GM21717 (cell line): ENCODE measurements at regions not wholly inside any gene's neighbourhood (a gene's known extent, or its start where the extent isn't known, plus 50 kb on each side); places are given as distances from the start of the nearest gene placed in this dataset.

Source experiments
- ATAC-seq: cut with Tn5 transposase; IDR thresholded peaks from one replicate; pipeline ENCODE4 v1.9.1; 2021; ENCODE audit warnings: mild to moderate bottlenecking, moderate library complexity; ENCODE audit not compliant: unreplicated experiment

DNA sequence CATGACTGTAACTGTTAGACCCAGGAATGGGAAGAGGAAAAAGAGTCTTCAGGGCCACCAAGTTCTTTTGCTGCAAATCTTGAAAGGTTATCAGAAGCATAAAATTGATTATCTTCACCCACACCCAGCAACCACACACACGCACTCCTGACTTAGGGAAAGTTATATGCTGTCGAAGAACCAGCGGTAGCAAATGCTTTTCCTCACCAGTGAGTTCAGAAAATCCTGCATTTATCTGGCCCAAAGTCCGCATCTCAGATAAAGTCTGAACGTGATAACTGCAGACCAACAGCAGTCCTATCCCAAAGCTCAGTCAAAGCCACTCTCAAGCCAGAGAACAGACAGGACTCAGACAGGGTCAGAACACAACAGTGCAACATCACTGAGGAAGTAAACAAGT is 115.6 kb downstream of the IRS2 start:
- ATAC-seq, result no peak

DNA sequence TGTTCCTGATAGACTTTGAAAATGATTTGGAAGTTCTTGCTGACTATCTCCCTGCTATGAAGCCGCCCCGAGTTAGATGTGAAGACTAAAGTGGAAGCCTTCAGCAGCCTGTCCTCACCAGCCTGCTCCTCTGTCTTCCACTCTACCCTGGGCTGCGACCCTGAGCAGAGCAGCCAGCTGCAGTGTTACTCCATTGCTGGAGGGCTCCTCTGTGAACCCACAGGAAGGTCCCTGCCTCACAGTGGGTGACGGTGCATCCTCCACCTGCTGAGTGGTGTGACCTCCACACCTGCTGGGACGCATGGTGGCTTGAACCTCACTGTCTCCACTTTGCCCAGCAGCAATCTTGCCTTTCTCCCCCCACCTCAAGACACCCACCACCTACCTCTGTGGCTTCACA is 116.4 kb downstream of the IRS2 start:
- ATAC-seq, result no peak

DNA sequence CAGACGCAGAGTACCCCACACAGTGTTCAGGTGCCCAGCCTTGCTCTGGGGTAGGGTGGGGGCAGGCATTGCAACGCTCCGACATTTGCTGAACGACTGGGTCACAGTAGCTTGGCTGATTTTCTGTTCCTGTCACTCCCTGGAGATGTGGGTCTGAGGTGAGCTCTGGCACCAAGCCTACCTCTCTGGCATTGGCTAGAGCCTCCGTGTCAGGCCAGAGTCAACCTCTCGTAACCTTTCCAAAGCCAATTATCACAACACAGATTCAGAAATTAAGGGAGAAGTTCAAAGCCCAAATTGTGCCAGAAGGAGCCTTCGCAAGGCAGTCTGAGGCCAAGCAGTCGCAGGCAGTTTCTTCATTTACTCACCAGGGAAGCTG is 117.2 kb downstream of the IRS2 start:
- no peak for ATAC-seq

DNA sequence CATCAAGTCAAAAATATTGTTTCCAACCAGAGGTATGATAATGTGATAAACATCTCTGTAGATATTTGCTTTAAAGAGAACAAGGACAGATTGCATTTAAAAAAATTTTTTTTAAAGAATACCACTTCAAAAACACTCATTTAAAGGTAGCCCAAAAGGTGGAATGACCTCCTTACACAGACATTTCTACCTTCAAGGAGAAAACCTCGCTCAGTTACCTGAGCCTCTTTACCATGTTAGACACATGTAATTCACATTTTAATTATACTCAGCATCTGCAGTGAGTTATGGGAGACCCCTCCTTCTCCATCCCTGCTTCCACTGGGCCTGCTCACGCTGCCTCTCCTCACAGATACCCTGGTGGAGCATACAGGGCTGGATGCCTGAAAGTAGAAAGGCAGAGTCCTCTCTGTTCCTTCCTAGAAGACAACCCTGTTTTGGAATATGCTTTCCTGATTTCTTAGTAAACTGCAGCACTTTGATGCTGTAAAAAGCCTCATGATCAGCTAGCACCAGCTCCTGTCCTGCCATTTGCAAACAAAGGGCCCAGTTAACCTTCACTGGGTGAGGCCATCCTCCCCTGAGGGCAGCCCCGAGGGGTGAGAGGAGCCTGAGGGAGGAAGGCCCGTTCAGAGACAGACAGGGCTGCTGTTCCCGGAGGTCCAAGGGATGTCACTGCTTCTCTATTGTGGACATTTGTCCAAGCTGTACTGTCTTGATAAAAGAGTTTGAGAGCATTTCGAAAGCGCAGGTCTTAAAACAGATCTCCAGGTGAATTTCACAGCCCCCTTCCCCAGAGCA is 117.8 kb downstream of the IRS2 start:
- ATAC-seq, result no peak

DNA sequence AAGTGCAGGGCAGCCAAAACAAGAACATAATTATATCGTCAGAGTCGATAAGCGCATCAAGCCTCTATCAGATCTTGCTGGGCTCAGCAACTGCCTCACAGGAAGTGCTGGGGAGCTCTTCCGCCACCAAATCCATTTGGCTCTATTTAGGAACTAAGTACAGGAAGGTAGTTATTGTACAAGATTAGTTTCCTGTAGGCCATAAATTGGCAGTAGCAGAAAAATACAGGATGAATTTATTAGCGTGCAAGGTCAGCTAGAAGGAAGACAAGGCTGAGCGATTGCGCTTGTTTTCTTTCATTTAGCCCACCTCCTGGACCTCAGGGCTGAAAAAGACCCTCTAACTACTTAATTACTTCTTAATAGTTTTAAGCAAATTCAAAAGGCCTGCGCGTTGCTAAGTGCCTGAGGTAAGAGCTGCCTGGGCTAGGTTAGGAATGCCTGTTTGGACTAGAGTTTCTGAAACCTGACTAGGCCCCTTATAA is 118.5 kb downstream of the IRS2 start:
- ATAC-seq, result no peak

DNA sequence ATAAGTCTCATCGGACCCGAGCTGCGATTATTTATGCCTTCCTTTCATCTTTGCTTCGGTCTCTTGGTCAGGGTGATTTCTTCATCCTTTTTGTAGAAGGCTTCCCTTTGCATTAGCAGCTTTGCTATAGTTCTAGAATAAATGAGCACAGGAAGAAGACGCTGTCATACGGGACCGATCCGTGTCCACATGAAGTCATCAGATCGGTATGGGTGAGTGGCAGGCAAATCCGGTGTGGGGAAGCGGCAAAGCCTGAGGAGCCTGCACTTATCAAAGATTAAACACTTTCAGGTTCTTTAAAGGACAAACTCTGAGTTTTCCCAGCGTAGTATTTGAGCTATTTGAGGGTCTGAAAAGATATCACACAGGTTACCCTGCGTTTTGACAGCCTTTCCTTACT is 119.3 kb downstream of the IRS2 start:
- ATAC-seq, result no peak

DNA sequence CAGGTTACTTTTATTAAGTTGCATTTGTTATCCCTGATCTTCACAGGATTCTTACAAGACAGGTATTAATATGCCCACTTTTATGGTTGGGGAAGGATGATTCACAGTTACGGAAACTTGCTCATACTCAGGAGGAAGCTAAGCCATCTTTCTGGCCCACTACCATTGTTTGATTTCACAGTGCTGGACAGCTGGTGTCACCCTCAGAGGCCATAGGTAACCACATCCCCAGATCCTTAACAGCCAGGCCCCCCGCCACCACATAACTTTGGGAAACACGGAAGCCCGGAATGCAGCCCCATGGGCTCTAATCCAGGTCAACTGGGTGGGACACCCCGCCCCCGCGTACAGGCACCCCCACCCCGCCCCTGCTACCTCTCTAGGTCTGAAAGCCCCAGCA is 119.7 kb downstream of the IRS2 start:
- ATAC-seq, result no peak

DNA sequence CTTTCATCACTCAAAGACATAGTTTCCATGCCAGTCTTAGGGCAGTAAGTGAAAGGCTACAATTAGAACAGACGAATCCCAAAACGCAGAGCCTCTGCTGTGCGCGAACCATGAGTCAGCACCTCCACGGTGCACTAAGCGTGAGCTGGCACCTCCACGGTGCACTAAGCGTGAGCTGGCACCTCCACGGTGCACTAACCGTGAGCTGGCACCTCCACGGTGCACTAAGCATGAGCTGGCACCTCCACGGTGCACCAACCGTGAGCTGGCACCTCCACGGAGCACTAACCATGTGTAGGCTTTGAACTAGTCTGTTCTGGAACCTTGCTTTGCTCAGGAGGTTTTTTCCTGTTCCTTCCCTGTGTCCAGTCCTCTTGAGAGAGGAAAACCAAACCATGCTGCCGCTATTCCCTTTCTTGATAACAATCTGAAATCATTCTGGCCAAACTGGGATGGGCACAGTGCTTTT is 120.6 kb downstream of the IRS2 start:
- ATAC-seq, result no peak

DNA sequence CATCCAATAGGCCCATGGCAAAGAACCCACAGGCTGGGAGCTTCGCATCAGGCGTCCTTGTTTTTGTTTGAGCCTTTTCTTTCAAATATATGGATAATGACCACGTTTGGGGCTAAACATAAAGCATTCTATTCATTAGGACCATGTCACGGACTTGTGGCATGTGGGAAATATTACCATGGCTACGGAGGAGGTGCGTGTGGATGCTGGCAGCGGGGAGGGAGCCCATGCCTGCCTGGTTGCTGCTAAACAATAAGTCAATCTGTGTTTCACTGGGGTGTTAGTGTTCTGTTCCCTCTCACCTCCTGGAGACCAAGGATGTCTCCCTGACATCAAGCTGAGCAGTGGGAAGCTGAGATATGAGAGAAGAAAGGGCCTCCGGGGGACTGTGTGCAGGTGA is 121.1 kb downstream of the IRS2 start:
- no peak for ATAC-seq

DNA sequence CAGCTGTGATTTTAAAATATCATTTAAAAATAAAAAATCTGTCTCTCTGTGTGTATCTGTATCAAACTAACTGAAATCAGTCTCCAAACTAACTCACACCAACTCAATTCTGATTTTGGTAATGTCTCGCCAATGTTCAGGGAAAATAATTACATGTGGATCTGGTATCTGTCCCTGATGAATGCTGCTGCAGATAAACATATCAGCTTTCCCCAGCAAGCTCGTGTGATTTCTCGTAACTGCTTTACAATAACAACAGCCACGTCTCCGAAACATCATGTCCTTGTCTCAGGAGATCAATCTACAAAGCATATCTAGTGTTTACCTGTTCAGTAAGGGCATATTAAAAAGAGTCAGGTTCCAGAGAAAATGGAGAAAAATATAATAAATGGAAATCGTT is 129.0 kb downstream of the IRS2 start:
- ATAC-seq, result no peak

DNA sequence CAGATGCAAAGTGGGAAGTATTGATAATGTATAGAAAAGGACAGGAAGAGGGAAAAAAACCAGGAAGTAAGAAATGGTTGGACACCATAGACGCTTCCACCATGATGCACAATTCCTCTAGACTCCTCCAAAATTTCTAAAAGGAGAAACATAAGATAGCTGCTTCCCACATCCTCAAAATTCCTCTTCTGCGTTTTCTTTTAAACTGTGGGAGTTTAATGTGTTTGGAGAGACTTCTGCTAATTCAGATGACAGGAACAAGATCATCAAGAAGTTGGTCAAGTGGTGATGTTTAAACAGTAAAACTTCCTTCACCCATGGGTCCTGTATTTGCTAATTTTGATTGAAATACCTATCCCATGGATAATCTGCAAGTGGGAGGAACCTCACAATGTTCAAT is 130.2 kb downstream of the IRS2 start:
- no peak for ATAC-seq

DNA sequence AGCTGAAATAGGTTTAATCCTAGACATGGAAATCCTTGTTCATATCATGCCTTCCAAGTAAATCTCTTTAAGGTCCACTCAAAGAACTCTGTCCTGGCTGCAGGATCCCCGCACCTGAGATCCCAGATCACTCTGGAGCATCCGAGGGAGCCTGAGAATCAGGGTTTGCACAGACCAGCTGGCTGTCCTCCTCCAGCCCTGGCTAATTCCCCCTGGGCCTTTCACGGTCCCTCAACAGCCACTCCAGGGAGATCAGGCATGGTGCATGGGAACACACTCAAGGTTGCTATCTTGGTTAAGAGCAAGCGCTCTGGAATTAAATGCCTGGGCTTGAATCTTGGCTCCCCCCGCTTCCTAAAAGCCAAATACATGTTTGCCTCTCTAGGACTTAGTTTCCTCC is 130.8 kb downstream of the IRS2 start:
- ATAC-seq, result no peak

DNA sequence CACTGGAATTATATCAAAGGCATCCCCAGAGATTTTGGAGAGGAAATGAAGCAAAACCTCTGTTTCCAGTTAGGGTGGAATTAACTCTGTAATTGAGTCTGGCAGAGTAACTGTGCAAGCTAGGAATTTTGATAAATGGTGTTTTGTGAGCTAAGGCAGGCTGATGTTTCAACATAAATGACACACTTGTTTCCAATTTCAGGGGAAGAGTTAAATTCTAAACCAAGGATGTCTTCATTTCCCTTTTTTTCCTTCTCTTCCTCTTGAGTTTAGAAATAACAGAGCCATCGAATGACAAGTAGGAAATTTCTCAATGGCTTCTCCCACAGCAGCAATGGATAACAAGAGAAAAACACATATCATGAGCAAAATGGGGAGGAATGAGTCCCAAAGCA is 131.2 kb downstream of the IRS2 start:
- ATAC-seq, result no peak

DNA sequence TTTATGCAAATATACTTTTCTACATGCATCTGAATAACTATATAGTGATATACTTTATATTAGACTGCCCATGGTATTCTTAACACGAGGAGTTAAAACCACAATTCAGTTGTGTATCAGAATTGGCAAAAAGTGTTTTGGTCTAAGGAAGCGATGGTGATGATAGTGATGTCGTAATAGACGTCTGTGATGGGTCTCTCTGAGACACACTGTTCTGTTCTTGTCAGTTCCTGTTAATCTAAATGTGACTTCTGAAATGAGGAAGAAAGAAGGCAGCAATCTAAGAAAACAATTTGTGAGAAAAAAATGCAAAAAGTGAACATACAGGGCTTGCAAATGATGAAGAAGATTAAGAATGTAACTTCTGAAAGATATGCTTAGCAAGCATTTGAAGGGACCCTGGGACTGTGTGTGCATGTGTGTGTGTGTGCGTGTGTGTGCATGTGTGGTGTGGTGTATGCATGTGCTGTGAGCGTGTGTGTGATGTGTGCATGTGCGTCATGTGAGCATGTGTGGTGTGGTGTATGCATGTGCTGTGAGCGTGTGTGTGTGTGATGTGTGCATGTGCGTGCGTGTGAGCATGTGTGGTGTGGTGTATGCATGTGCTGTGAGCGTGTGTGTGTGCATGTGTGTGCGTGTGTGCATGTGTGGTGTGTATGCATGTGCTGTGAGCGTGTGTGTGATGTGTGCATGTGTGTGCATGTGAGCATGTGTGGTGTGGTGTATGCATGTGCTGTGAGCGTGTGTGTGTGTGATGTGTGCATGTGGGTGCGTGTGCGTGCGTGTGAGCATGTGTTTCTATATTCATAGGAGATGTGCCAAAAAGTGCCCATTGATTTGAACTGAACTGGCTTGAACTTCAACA is 131.8 kb downstream of the IRS2 start:
- ATAC-seq, result no peak

DNA sequence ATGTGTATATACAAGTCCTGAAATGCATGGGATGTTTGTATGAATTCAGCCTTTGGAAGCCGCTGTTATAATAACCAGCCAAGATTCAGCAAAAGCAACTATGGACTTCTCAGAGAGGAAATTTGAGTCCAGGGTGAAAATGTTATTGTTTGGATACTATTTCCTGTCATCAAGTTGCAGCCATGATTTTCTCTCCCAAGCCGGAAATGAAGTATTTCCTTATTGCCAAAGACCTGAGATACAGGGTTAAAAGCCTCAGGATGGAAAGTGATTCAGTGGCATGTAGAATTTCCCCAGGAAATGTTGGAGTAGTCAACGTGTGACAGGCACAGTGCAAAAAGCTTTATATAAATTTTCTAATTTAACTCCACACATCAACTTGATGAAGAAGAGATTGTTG is 133.9 kb downstream of the IRS2 start:
- no peak for ATAC-seq

DNA sequence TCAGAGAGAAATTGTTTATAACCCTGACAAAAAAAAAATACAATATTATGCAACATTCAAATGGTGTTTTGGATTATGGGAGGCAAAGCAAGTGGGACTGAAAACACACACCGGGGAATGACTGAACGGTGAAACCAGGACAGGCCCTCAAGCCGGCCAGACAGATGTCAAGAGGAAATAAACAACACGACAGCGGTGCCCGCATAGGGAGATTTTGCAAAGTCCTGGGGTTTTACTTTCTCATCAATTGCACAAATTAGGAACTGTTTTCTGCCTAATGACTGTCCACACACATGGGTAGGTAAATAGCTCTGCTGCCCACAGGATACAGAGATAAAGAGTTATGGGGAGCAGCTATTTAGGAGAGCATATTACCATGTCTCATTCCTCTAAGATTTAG is 134.5 kb downstream of the IRS2 start:
- no peak for ATAC-seq

DNA sequence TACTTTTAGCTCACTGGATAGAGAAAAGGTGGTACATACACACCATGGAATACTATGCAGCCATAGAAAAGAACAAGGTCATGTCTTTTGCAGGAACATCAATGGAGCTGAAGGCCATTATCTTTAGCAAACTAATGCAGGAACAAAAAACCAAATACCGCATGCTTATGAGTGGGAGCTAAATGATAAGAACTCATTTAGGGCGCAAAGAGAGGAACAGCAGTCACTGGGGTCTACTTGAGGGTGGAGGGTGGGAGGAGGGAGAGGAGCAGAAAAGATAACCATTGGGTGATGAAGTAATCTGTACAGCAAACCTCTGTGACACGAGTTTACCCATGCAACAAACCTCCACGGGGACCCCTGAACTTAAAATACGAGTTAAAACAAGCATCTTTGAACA is 135.1 kb downstream of the IRS2 start:
- no peak for ATAC-seq

DNA sequence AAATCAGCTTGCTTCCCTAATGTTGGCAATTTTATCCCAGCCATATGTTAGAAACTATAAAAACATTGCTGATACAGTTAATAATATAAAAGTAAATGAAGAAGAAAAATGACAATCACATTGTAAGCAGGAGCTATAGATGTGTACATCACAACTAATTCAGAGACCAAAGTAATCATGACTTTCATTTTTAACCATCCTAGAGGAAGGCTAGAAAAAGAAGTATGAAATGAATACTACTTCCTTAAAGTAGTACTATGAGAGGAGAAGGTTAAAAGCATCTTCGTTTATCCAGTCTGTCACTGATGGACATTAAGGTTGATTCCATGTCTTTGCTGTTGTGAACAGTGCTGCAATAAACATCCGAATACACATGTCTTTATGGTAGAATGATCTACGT is 135.5 kb downstream of the IRS2 start:
- no peak for ATAC-seq

DNA sequence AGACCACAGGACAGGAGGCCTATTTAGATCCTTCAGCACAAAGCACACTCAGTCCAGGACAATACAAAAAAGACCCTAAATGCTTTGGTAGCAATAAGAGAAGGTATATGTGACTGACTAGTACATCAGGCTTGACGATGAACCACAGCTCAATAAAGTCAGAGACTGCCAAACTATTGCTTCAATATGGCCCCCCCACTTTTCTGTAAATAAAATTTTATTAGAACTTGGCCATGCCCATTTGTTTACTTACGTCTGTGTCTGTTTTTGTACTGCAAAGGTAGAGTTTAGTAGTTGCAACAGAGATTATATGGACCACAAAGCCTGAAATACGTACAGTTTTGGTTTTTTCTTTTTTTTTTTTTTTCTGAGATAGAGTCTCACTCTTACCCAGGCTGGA is 136.7 kb downstream of the IRS2 start:
- ATAC-seq, result no peak

DNA sequence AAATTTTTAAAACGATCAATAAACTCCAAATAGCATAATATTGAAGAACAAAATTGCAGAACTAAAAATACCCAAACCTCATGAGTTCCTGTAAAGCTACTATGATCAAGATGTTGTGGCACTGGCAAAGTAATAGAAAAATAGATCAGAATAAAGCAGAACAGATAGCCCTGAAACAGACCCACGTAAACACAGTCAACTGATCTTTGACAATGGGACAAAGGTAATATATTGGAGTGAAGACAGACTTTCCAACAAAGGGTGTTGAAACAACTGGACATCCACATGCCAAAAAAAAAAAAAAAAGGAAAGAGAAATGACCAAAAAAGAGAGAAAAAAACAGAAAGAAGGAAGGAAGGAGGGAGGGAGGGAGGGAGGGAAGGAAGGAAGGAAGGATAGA is 138.7 kb downstream of the IRS2 start:
- no peak for ATAC-seq

DNA sequence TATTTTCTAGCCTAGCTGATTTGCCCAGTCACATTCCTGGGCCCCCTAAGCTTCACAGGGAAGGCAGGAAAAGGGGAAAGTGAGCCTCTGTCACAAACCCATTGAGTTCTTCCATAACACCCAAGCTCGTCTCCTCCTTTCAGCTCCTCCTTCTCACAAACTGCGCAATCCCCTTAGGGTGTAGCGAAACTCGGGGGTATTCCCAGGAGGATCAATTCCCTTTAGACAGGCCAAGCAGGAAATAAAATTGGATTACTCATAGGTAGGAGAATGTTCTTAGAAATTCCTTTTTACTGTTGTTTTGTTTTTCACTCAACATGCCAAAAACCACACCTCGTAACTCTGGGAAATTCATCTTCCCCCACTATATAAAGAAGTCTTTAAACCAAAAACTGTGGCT is 139.3 kb downstream of the IRS2 start:
- ATAC-seq, result no peak

DNA sequence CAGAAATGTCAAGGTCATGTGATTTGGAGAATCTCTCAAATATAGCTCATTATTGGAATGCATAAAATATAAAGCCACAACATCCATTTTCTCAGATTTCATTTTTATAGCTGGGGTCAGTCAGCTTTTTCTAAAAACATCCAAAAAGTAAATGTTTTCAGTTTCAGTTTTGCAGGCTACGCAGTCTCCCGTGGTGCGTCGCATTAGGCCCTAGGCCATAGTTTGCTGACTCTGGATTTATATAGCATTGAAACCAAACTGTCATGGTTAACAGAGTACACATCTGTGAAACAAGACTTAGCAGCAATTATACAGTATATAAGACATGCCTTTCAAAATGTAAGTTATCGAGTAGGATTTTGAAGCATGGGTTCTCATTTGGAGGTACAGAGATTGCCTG is 140.0 kb downstream of the IRS2 start:
- ATAC-seq, result peak; percentile 69
